Liver (tissue), 8 donors: ENCODE measurements at regions not wholly inside any gene's neighbourhood (a gene's known extent, or its start where the extent isn't known, plus 50 kb on each side); places are given as distances from the start of the nearest gene placed in this dataset.

Experiments
- DNase-seq: peaks from one replicate; pipeline ENCODE4 v3.0.0-alpha.2; 2017; ENCODE audit warnings: low spot score
- H3K27ac ChIP-seq, 2 donors: one replicate each; pipeline ENCODE4 v1.7.0; 2013; ENCODE audit warnings: inconsistent platforms in 2 of 2, low read length in 2 of 2, control low read depth in 1 of 2, low read depth in 1 of 2, mild to moderate bottlenecking in 1 of 2
- H3K27me3 ChIP-seq, 4 donors: one replicate each; pipeline versions ENCODE4 v1.6.1 to v1.7.0; 2013; ENCODE audit warnings: low read length in 3 of 4, inconsistent platforms in 1 of 4, mild to moderate bottlenecking in 1 of 4, moderate library complexity in 1 of 4; ENCODE audit not compliant: control insufficient read depth in 4 of 4, insufficient read depth in 4 of 4
- H3K36me3 ChIP-seq, 4 donors: one replicate each; pipeline versions ENCODE4 v1.6.1 to v1.7.0; 2013; ENCODE audit warnings: low read length in 3 of 4, mild to moderate bottlenecking in 3 of 4, low read depth in 1 of 4, moderate library complexity in 1 of 4; ENCODE audit not compliant: control insufficient read depth in 4 of 4, insufficient read depth in 3 of 4
- H3K4me1 ChIP-seq, 4 donors: one replicate each; pipeline versions ENCODE4 v1.6.1 to v1.7.0; 2013; ENCODE audit warnings: low read length in 3 of 4, mild to moderate bottlenecking in 3 of 4, moderate library complexity in 1 of 4; ENCODE audit not compliant: control insufficient read depth in 4 of 4, insufficient read depth in 4 of 4
- H3K4me3 ChIP-seq, 3 donors: one replicate each; pipeline versions ENCODE4 v1.6.1 to v1.7.0; 2013; ENCODE audit warnings: low read length in 3 of 3, control low read depth in 1 of 3, low read depth in 1 of 3, mild to moderate bottlenecking in 1 of 3
- H3K9ac ChIP-seq, 2 donors: one replicate each; pipeline ENCODE4 v1.7.0; 2013; ENCODE audit warnings: low read length in 2 of 2, mild to moderate bottlenecking in 2 of 2, moderate library complexity in 2 of 2, control low read depth in 1 of 2, low read depth in 1 of 2
- H3K9me3 ChIP-seq, 4 donors: one replicate each; pipeline versions ENCODE4 v1.6.1 to v1.7.0; 2013; ENCODE audit warnings: low read length in 3 of 4; ENCODE audit not compliant: control insufficient read depth in 4 of 4
- ATF3 ChIP-seq: IDR thresholded peaks from 2 replicates; pipeline ENCODE4 v1.6.1; 2016; ENCODE audit warnings: antibody characterized with exemption
- CTCF ChIP-seq: fragments of 150-350 bp; IDR thresholded peaks from 2 replicates; pipeline ENCODE4 v1.5.1; 2017; ENCODE audit warnings: improper control_type of control experiment, low read depth, low read length; ENCODE audit not compliant: missing input control
- FOXA1 ChIP-seq: IDR thresholded peaks from 2 replicates; pipeline ENCODE4 v1.6.1; 2016; ENCODE audit warnings: antibody characterized with exemption
- FOXA2 ChIP-seq: IDR thresholded peaks from 2 replicates; pipeline ENCODE4 v1.6.1; 2016; ENCODE audit warnings: antibody characterized with exemption
- GABPA ChIP-seq, 2 donors: IDR thresholded peaks in 1 of 2; conservative IDR thresholded peaks in 1 of 2; 2 replicates each; pipeline ENCODE4 v1.6.1; 2016; ENCODE audit warnings: antibody characterized with exemption in 2 of 2, mild to moderate bottlenecking in 1 of 2, moderate library complexity in 1 of 2
- HNF4A ChIP-seq, 2 donors: conservative IDR thresholded peaks; 2 replicates each; pipeline ENCODE4 v1.6.1; 2016; ENCODE audit warnings: antibody characterized with exemption in 2 of 2, mild to moderate bottlenecking in 2 of 2
- HNF4G ChIP-seq: IDR thresholded peaks from 2 replicates; pipeline ENCODE4 v1.6.1; 2016; ENCODE audit warnings: antibody characterized with exemption
- JUND ChIP-seq, 2 donors: IDR thresholded peaks; 2 replicates each; pipeline ENCODE4 v1.6.1; 2016; ENCODE audit warnings: antibody characterized with exemption in 2 of 2
- MAX ChIP-seq: IDR thresholded peaks from 2 replicates; pipeline ENCODE4 v1.6.1; 2016; ENCODE audit warnings: antibody characterized with exemption
- RAD21 ChIP-seq, 2 donors: IDR thresholded peaks; 2 replicates each; pipeline ENCODE4 v1.6.1; 2016; ENCODE audit warnings: antibody characterized with exemption in 2 of 2, mild to moderate bottlenecking in 2 of 2
- REST ChIP-seq: IDR thresholded peaks from 2 replicates; pipeline ENCODE4 v1.6.1; 2016; ENCODE audit warnings: antibody characterized with exemption, mild to moderate bottlenecking
- SP1 ChIP-seq: IDR thresholded peaks from 2 replicates; pipeline ENCODE4 v1.6.1; 2018; ENCODE audit warnings: antibody characterized with exemption, mild to moderate bottlenecking
- TAF1 ChIP-seq: conservative IDR thresholded peaks from 2 replicates; pipeline ENCODE4 v1.6.1; 2016; ENCODE audit warnings: antibody characterized with exemption, mild to moderate bottlenecking
- YY1 ChIP-seq: IDR thresholded peaks from 2 replicates; pipeline ENCODE4 v1.6.1; 2016; ENCODE audit warnings: antibody characterized with exemption, mild to moderate bottlenecking
- WGBS: extraction: QIAGEN DNeasy Blood & Tissue Kit; methylation state at CpG from one replicate; pipeline ENCODE4 v1.1.7; 2013; 5-methylcytosine and 5-hydroxymethylcytosine counted together
- TF ChIP-seq, protein P1 (sequence below): IDR thresholded peaks from 2 replicates; pipeline ENCODE4 v1.6.1; 2016; ENCODE audit warnings: antibody characterized with exemption
- donor health status: healthy.
- donor health status: healthy.
- donor health status: healthy.
- donor health status: healthy.
- donor health status: healthy.

- H3K27ac ChIP-seq: no peak overlapping the region
- H3K4me1 ChIP-seq: no peaks in the 10 kb centered on the region
- no peak overlapping the region for H3K9ac ChIP-seq
- DNase-seq: no peak
- H3K9me3 ChIP-seq: peaks cover 0 to 1% (median 0%) of the 10 kb centered on the region in 4 donors
- H3K27me3 ChIP-seq: no peaks in the 10 kb centered on the region
- H3K4me3 ChIP-seq: no peak overlapping the region
- TF ChIP-seq, protein P1, sequence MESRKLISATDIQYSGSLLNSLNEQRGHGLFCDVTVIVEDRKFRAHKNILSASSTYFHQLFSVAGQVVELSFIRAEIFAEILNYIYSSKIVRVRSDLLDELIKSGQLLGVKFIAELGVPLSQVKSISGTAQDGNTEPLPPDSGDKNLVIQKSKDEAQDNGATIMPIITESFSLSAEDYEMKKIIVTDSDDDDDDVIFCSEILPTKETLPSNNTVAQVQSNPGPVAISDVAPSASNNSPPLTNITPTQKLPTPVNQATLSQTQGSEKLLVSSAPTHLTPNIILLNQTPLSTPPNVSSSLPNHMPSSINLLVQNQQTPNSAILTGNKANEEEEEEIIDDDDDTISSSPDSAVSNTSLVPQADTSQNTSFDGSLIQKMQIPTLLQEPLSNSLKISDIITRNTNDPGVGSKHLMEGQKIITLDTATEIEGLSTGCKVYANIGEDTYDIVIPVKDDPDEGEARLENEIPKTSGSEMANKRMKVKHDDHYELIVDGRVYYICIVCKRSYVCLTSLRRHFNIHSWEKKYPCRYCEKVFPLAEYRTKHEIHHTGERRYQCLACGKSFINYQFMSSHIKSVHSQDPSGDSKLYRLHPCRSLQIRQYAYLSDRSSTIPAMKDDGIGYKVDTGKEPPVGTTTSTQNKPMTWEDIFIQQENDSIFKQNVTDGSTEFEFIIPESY: no peak
- TF ChIP-seq ATF3 (no peak), GABPA (IDR thresholded peaks at IDR 0.05 in 1 of 2, conservative IDR thresholded peaks at IDR 0.05 in 1 of 2) (no peak), CTCF (no peak), FOXA1 (no peak), YY1 (no peak), REST (no peak), JUND (IDR thresholded peaks at IDR 0.05) (no peak), FOXA2 (no peak), HNF4A (conservative IDR thresholded peaks at IDR 0.05) (no peak), SP1 (no peak)
- no peaks in the 10 kb centered on the region for H3K36me3 ChIP-seq
Observed at GRCh38 chr2:184141866-184142265, 456.5 kb upstream of the ZNF804A start.

- 77% methylated on average over 2 of the region's 2 CpGs for WGBS
Observed at GRCh38 chr2:184154438-184154837, 443.9 kb upstream of the ZNF804A start.

More at GRCh38 chr2:184154438-184154837, 443.9 kb upstream of the ZNF804A start:
- Histone ChIP-seq H3K4me3 (no peak overlapping the region), H3K27ac (no peak overlapping the region), H3K4me1 (no peaks in the 10 kb centered on the region), H3K36me3 (no peaks in the 10 kb centered on the region), H3K27me3 (no peaks in the 10 kb centered on the region), H3K9me3 (peaks cover 2 to 12% (median 3%) of the 10 kb centered on the region in 4 donors), H3K9ac (no peak overlapping the region)
- no peak for TF ChIP-seq FOXA2
- TF ChIP-seq HNF4G: no peak
- TF ChIP-seq MAX: no peak
- no peak for TF ChIP-seq YY1
- no peak for TF ChIP-seq TAF1
- TF ChIP-seq RAD21 (IDR thresholded peaks at IDR 0.05): no peak
- TF ChIP-seq, protein P1: no peak
- TF ChIP-seq ATF3: no peak
- DNase-seq: no peak
